DMS 273 treated with DMSO at 0.1 percent for 48 hours (cell line): ENCODE measurements at regions not wholly inside any gene's neighbourhood (a gene's known extent, or its start where the extent isn't known, plus 50 kb on each side); places are given as distances from the start of the nearest gene placed in this dataset.
"Not testable (repeated sequence)": the region's sequence is repeated elsewhere in the genome, so short reads cannot be mapped to it uniquely, and the experiment has no call there.

Source experiments
- DNase-seq: peaks from one replicate; lab custom pipeline; 2025; lab: John Stamatoyannopoulos, UW

GRCh38 chr4:111031001-111031579, 408.2 kb upstream of the PITX2 start:
- no peak for DNase-seq

GRCh38 chr4:111031596-111031995, 408.7 kb upstream of the PITX2 start:
- no peak for DNase-seq

GRCh38 chr4:111037591-111038360, 414.9 kb upstream of the PITX2 start:
- no peak for DNase-seq

GRCh38 chr4:111040904-111041303, 418.0 kb upstream of the PITX2 start:
- no peak for DNase-seq

- DNase-seq: no peak
Measured at GRCh38 chr4:111043286-111043685, 420.4 kb upstream of the PITX2 start.

GRCh38 chr4:111045992-111046391, 423.1 kb upstream of the PITX2 start:
- DNase-seq: no peak

- DNase-seq: no peak
Measured at GRCh38 chr4:111046811-111047210, 423.9 kb upstream of the PITX2 start.

GRCh38 chr4:111048316-111048715, 425.4 kb upstream of the PITX2 start:
- DNase-seq: no peak

- no peak for DNase-seq
Measured at GRCh38 chr4:111064342-111064993, 441.6 kb upstream of the PITX2 start.

- DNase-seq: no peak
Measured at GRCh38 chr4:111066001-111066400, 443.1 kb upstream of the PITX2 start.

GRCh38 chr4:111066447-111066846, 443.6 kb upstream of the PITX2 start:
- no peak for DNase-seq

GRCh38 chr4:111066887-111067286, 444.0 kb upstream of the PITX2 start:
- DNase-seq: no peak

GRCh38 chr4:111068883-111069282, 446.0 kb upstream of the PITX2 start:
- no peak for DNase-seq

- DNase-seq: no peak
Measured at GRCh38 chr4:111070390-111070789, 447.5 kb upstream of the PITX2 start.

GRCh38 chr4:111074523-111075114, 451.7 kb upstream of the PITX2 start:
- no peak for DNase-seq

GRCh38 chr4:111076299-111076698, 453.4 kb upstream of the PITX2 start:
- DNase-seq: not testable (repeated sequence)

- no peak for DNase-seq
Measured at GRCh38 chr4:111108153-111108552, 485.3 kb upstream of the PITX2 start.

- no peak for DNase-seq
Measured at GRCh38 chr4:111113591-111113990, 490.7 kb upstream of the PITX2 start.

- no peak for DNase-seq
Measured at GRCh38 chr4:111115881-111116280, 493.0 kb upstream of the PITX2 start.

GRCh38 chr4:111120191-111120590, 497.3 kb upstream of the PITX2 start:
- DNase-seq: no peak

GRCh38 chr4:111126340-111126739, 503.5 kb upstream of the PITX2 start:
- no peak for DNase-seq

- no peak for DNase-seq
Measured at GRCh38 chr4:111127841-111128240, 505.0 kb upstream of the PITX2 start.

- DNase-seq: no peak
Measured at GRCh38 chr4:111128327-111128726, 505.4 kb upstream of the PITX2 start.
